GM12878 (cell line): ENCODE measurements at regions not wholly inside any gene's neighbourhood (a gene's known extent, or its start where the extent isn't known, plus 50 kb on each side); places are given as distances from the start of the nearest gene placed in this dataset. TPM values are rescaled to one million over a fixed set of nuclear protein-coding genes. Genes with fewer than 3 reads are reported as not detected.

Experiments used
- ATAC-seq: fragments of 200-7000 bp; cut with Tn5 transposase; 3 replicates; pipeline ENCODE4 v1.9.1; 2020; ENCODE audit warnings: mild to moderate bottlenecking, moderate library complexity
- BruUV-seq: library from RNA; stranded (reverse); fragments of 400-500 nt; replicated peaks from 2 replicates; lab custom pipeline; 2021; lab: Mats Ljungman, UMichigan
- CTCF ChIA-PET: fragments of 300-600 bp; sonication (Branson Sonifier 250); formaldehyde crosslinking; extraction: SDS; loops from one replicate; lab custom pipeline; 2021; ENCODE audit warnings: inconsistent platforms; lab: Yijun Ruan, JAX
- POLR2A ChIA-PET: fragments of 350-600 bp; formaldehyde crosslinking; extraction: SDS; loops from one replicate; lab custom pipeline; 2021; ENCODE audit warnings: inconsistent platforms; lab: Charles Lee
- RAD21 ChIA-PET: fragments of 300-600 bp; sonication (Branson Sonifier 250); formaldehyde crosslinking; loops from one replicate; lab custom pipeline; 2023; ENCODE audit warnings: antibody characterized with exemption; ENCODE audit not compliant: unreplicated experiment; lab: Charles Lee
- SMC1A ChIA-PET: fragments of 300-600 bp; sonication (Branson Sonifier 250); formaldehyde crosslinking; loops from one replicate; lab custom pipeline; 2023; ENCODE audit not compliant: unreplicated experiment, uncharacterized antibody; lab: Charles Lee
- DNase-seq: peaks from one replicate; pipeline ENCODE4 v3.0.0-alpha.2; 2011; ENCODE audit warnings: low read depth, low spot score
- FAIRE-seq: peaks from 3 replicates; lab custom pipeline; 2011; peaks lifted over from hg19 to GRCh38; lab: Jason Lieb, UNC
- H2AFZ ChIP-seq: 2 replicates; pipeline ENCODE4 v1.6.0; 2011; ENCODE audit warnings: low read depth, low read length, control low read depth; ENCODE audit not compliant: control insufficient read depth
- H3K27ac ChIP-seq: 2 replicates; pipeline ENCODE4 v1.5.1; 2011; ENCODE audit warnings: control low read depth; ENCODE audit not compliant: control insufficient read depth, insufficient read depth
- H3K27me3 ChIP-seq, 2 experiments: replicated peaks in 1 of 2; 2 replicates each; pipeline versions ENCODE4 v1.6.0 to v1.6.1; 2011; ENCODE audit warnings: low read length in 1 of 2; ENCODE audit not compliant: control insufficient read depth in 2 of 2, insufficient read depth in 2 of 2
- H3K36me3 ChIP-seq, 2 experiments: 2 replicates each; pipeline ENCODE4 v1.5.1; 2011; ENCODE audit warnings: low read length in 1 of 2; ENCODE audit not compliant: control insufficient read depth in 2 of 2, insufficient read depth in 2 of 2
- H3K4me1 ChIP-seq: 2 replicates; pipeline ENCODE4 v1.6.1; 2011; ENCODE audit warnings: mild to moderate bottlenecking, low read length, moderate library complexity, mixed read lengths; ENCODE audit not compliant: control insufficient read depth, insufficient read depth
- H3K4me2 ChIP-seq: 2 replicates; pipeline ENCODE4 v1.6.0; 2011; ENCODE audit warnings: control low read depth; ENCODE audit not compliant: control insufficient read depth, insufficient read depth
- H3K4me3 ChIP-seq: fragments of 200-600 bp; sonication (generic); 2 replicates; pipeline ENCODE4 v1.5.1; 2016
- H3K79me2 ChIP-seq: 2 replicates; pipeline ENCODE4 v1.6.0; 2011; ENCODE audit warnings: low read length; ENCODE audit not compliant: control insufficient read depth, insufficient read depth
- H3K9ac ChIP-seq: 2 replicates; pipeline ENCODE4 v1.8.0; 2011; ENCODE audit warnings: low read length, control low read depth, mixed read lengths; ENCODE audit not compliant: control insufficient read depth, insufficient read depth
- H3K9me3 ChIP-seq: replicated peaks from 3 replicates; pipeline ENCODE4 v1.5.1; 2011; ENCODE audit warnings: mild to moderate bottlenecking, low read length; ENCODE audit not compliant: control insufficient read depth, insufficient read depth
- H4K20me1 ChIP-seq: 2 replicates; pipeline ENCODE4 v1.6.0; 2011; ENCODE audit not compliant: control insufficient read depth, insufficient read depth
- ATF7 ChIP-seq: fragments of 450-650 bp; IDR thresholded peaks from 2 replicates; pipeline ENCODE4 v1.6.1; 2016; ENCODE audit warnings: low read depth, mild to moderate bottlenecking
- BACH1 ChIP-seq: fragments of 450-650 bp; IDR thresholded peaks from 2 replicates; pipeline ENCODE4 v1.6.1; 2017; ENCODE audit warnings: mild to moderate bottlenecking, borderline replicate concordance
- CBFB ChIP-seq: IDR thresholded peaks from 2 replicates; pipeline ENCODE4 v1.6.1; 2016; ENCODE audit warnings: antibody characterized with exemption, low read depth
- CREM ChIP-seq: IDR thresholded peaks from 2 replicates; pipeline ENCODE4 v1.6.1; 2014; ENCODE audit warnings: antibody characterized with exemption, low read depth
- RFX5 ChIP-seq: IDR thresholded peaks from 2 replicates; pipeline ENCODE4 v1.6.1; 2011; ENCODE audit warnings: low read depth, low read length, improper control_type of control experiment
- SMAD5 ChIP-seq: IDR thresholded peaks from 2 replicates; pipeline ENCODE4 v1.6.1; 2016; ENCODE audit warnings: antibody characterized with exemption, low read depth
- WGBS: methylation state at CpG from one replicate; pipeline ENCODE4 v1.1.6; 2016; ENCODE audit warnings: low lambda C conversion rate; ENCODE audit not compliant: insufficient replicate concordance, insufficient coverage; ENCODE audit errors: missing lambda C conversion rate; 5-methylcytosine and 5-hydroxymethylcytosine counted together
- in situ Hi-C: fragments of 300-500 bp; cut with MboI; formaldehyde crosslinking; loops from 9 replicates; pipeline ENCODE4 v1.14.3; 2018; ENCODE audit warnings: mixed read lengths
- intact Hi-C: fragments of 100-400 bp; cut with micrococcal nuclease; formaldehyde crosslinking; loops from one replicate; pipeline ENCODE4 v1.14.2; 2022; ENCODE audit not compliant: unreplicated experiment
- microRNA-seq: library from miRNA; unstranded; fragments of <30 nt; microRNA quantifications from one replicate; pipeline ENCODE4, GENCODE V29; 2018
- small RNA-seq: library from RNA; depleted of rRNA; stranded (forward); fragments of <200 nt; gene quantifications from one replicate; pipeline ENCODE3, GENCODE V24; 2014
- TF ChIP-seq, protein P1 (sequence below): fragments of 450-650 bp; IDR thresholded peaks from 2 replicates; pipeline ENCODE4 v1.6.1; 2017; ENCODE audit warnings: mild to moderate bottlenecking, moderate library complexity

GRCh38 chr6:37549558-37549957 is 49.9 kb upstream of the CCDC167 start:
- CTCF ChIA-PET = interaction anchor here (1.2 to 16.5 kb wide), 3 partner anchors 12 to 32 kb away, joined by 3 to 235 read pairs (median 81); no protein-coding TSS in a partner anchor

More at GRCh38 chr6:37549558-37549957, 49.9 kb upstream of the CCDC167 start:
- Histone ChIP-seq H3K27ac (peak overlapping the region; percentile 83), H2AFZ (peak overlapping the region; percentile 69), H3K4me1 (peaks cover 75% of the 10 kb centered on the region), H4K20me1 (no peaks in the 10 kb centered on the region), H3K79me2 (peaks cover 14% of the 10 kb centered on the region), H3K36me3 (no peaks in the 10 kb centered on the region), H3K4me2 (peak overlapping the region; percentile 66), H3K4me3 (no peak overlapping the region), H3K9me3 (no peaks in the 10 kb centered on the region), H3K9ac (peak overlapping the region; percentile 47), H3K27me3 (no peaks in the 10 kb centered on the region)
- FAIRE-seq = no peak
- ChIA-PET SMC1A (interaction anchor here (1.0 to 15.4 kb wide), 6 partner anchors 8 to 62 kb away, joined by 3 to 232 read pairs (median 4); no protein-coding TSS in a partner anchor), POLR2A (interaction anchor here (0.7 to 6.2 kb wide), 4 partner anchors 11 to 54 kb away, joined by 3 to 114 read pairs (median 14); no protein-coding TSS in a partner anchor), RAD21 (interaction anchor here (0.8 to 9.3 kb wide), 4 partner anchors 10 to 31 kb away, joined by 3 to 174 read pairs (median 10); no protein-coding TSS in a partner anchor)
- WGBS = 10% methylated on average over 11 of the region's 11 CpGs
- DNase-seq = no peak
- in situ Hi-C loops = no loop called here
- BruUV-seq = no TSS peak
- TF ChIP-seq, protein P1, sequence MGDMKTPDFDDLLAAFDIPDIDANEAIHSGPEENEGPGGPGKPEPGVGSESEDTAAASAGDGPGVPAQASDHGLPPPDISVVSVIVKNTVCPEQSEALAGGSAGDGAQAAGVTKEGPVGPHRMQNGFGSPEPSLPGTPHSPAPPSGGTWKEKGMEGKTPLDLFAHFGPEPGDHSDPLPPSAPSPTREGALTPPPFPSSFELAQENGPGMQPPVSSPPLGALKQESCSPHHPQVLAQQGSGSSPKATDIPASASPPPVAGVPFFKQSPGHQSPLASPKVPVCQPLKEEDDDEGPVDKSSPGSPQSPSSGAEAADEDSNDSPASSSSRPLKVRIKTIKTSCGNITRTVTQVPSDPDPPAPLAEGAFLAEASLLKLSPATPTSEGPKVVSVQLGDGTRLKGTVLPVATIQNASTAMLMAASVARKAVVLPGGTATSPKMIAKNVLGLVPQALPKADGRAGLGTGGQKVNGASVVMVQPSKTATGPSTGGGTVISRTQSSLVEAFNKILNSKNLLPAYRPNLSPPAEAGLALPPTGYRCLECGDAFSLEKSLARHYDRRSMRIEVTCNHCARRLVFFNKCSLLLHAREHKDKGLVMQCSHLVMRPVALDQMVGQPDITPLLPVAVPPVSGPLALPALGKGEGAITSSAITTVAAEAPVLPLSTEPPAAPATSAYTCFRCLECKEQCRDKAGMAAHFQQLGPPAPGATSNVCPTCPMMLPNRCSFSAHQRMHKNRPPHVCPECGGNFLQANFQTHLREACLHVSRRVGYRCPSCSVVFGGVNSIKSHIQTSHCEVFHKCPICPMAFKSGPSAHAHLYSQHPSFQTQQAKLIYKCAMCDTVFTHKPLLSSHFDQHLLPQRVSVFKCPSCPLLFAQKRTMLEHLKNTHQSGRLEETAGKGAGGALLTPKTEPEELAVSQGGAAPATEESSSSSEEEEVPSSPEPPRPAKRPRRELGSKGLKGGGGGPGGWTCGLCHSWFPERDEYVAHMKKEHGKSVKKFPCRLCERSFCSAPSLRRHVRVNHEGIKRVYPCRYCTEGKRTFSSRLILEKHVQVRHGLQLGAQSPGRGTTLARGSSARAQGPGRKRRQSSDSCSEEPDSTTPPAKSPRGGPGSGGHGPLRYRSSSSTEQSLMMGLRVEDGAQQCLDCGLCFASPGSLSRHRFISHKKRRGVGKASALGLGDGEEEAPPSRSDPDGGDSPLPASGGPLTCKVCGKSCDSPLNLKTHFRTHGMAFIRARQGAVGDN = peak; percentile 23; the same call in 1 of the 2 replicates
- TF ChIP-seq ATF7 = no peak
- TF ChIP-seq BACH1 = no peak
- peak; percentile 47; the same call in 1 of the 2 replicates for TF ChIP-seq CREM
- 0 out of 2 replicates have a peak, but pooled peaks have one; percentile 10 for TF ChIP-seq CBFB
- peak; percentile 58; the same call in 1 of the 2 replicates for TF ChIP-seq SMAD5
- peak; percentile 87 for TF ChIP-seq RFX5
- peak; percentile 12 for ATAC-seq
- intact Hi-C loops = no loop called here

Small RNA genes lying in the stretch of these regions (microRNA-seq; reads per million reads assigned to microRNA genes)
- not detected for gene MIR4462

Small RNA genes lying in the stretch of these regions (small RNA-seq; reads per million reads assigned to genes)
- gene MIR4462 = not detected
